Activated CD4-positive, alpha-beta T cell treated with anti-CD3 and anti-CD28 coated beads for 36 hours (primary cell): ENCODE measurements at regions not wholly inside any gene's neighbourhood (a gene's known extent, or its start where the extent isn't known, plus 50 kb on each side); places are given as distances from the start of the nearest gene placed in this dataset.

Experiments used
- ATAC-seq: fragments of 200-7000 bp; cut with Tn5 transposase; one replicate; pipeline ENCODE4 v1.10.0; 2021; ENCODE audit warnings: mild to moderate bottlenecking, moderate library complexity
- CTCF ChIA-PET: fragments of 350-600 bp; sonication (Branson Sonifier 250); formaldehyde crosslinking; loops from one replicate; lab custom pipeline; 2021; ENCODE audit warnings: antibody characterized with exemption; lab: Charles Lee
- POLR2A ChIA-PET: fragments of 350-600 bp; sonication (Branson Sonifier 250); formaldehyde crosslinking; loops from one replicate; lab custom pipeline; 2021; ENCODE audit warnings: antibody characterized with exemption, inconsistent platforms; lab: Charles Lee
- DNase-seq: peaks from one replicate; pipeline ENCODE4 v3.0.0-alpha.2; 2020
- H3K27ac Mint-ChIP-seq: one replicate; pipeline ENCODE4 v1.8.0; 2021; ENCODE audit warnings: mixed read lengths
- H3K27me3 Mint-ChIP-seq: one replicate; pipeline ENCODE4 v1.8.0; 2021; ENCODE audit warnings: mixed read lengths
- H3K36me3 Mint-ChIP-seq: one replicate; pipeline ENCODE4 v1.8.0; 2021; ENCODE audit warnings: low read depth, mixed read lengths
- H3K4me1 Mint-ChIP-seq: one replicate; pipeline ENCODE4 v1.8.0; 2021; ENCODE audit warnings: mixed read lengths
- H3K4me3 Mint-ChIP-seq: one replicate; pipeline ENCODE4 v1.8.0; 2021; ENCODE audit warnings: mild to moderate bottlenecking, moderate library complexity, mixed read lengths
- H3K9me3 Mint-ChIP-seq: one replicate; pipeline ENCODE4 v1.8.0; 2021; ENCODE audit warnings: low read depth, mixed read lengths
- intact Hi-C, 2 experiments: fragments of 100-400 bp; cut with DNase I in 1 of 2; cut with micrococcal nuclease in 1 of 2; formaldehyde crosslinking; loops; one replicate each; pipeline versions ENCODE4 v1.14.2 to v1.15.1; 2022 to 2024; cut with DNase I, micrococcal nuclease

DNA sequence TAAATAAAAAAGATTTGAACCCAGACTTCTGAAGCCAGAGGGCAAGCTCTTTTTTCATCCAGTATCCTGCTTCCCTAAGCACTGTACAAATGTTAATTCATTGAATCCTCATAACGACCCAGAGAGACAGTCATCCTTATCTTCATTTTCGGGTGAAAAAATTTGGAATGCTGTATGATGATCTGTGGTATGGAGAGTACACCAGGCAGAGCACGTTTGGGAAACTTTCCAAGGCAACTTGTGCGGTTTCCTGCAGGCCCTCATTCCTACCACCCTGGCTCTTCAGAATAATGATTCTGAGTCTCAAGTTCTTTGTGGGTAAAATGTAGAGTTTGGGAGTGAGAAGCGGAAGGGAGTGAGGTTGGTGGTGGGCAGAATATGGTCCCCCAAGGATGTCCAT lies 177.9 kb upstream of the CADM1 start:
- Mint-ChIP-seq H3K9me3 (peaks cover 8% of the 10 kb centered on the region), H3K27ac (no peak overlapping the region), H3K36me3 (no peaks in the 10 kb centered on the region), H3K4me3 (no peak overlapping the region), H3K27me3 (peaks cover 23% of the 10 kb centered on the region), H3K4me1 (no peaks in the 10 kb centered on the region)
- intact Hi-C loops: no loop called here
- ChIA-PET CTCF (no interaction called here), POLR2A (no interaction called here)
- no peak for DNase-seq
- no peak for ATAC-seq

DNA sequence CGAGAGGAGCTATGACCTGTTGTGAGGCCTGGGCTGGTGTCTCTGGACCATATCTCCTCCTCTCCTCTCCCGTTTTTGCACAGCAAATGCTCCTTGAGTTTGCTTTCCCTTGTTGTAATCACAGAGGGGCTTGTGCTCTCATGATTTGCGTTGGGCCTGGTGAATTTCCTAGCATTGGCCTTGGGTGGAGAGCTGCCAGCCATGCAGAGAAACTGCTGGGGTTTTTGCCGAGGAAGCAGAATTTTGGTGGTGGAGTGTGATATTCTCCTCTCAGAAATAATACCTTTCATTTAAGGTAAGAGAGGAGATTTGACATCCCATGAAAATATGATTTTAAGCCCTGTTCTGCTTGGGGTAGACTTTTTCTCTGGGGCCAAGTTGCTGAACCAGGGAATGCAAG lies 175.7 kb upstream of the CADM1 start:
- H3K27me3 Mint-ChIP-seq: peaks cover 16% of the 10 kb centered on the region
- intact Hi-C loops: no loop called here
- no peaks in the 10 kb centered on the region for H3K4me1 Mint-ChIP-seq
- CTCF ChIA-PET: interaction anchor here (0.8 kb wide), 1 partner anchor 12 kb away, joined by 3 read pairs; no protein-coding TSS in a partner anchor
- ATAC-seq (no peak), DNase-seq (no peak)
- H3K9me3 Mint-ChIP-seq: peaks cover 6% of the 10 kb centered on the region
- H3K27ac Mint-ChIP-seq: no peak overlapping the region
- POLR2A ChIA-PET: no interaction called here
- no peak overlapping the region for H3K4me3 Mint-ChIP-seq
- no peaks in the 10 kb centered on the region for H3K36me3 Mint-ChIP-seq

DNA sequence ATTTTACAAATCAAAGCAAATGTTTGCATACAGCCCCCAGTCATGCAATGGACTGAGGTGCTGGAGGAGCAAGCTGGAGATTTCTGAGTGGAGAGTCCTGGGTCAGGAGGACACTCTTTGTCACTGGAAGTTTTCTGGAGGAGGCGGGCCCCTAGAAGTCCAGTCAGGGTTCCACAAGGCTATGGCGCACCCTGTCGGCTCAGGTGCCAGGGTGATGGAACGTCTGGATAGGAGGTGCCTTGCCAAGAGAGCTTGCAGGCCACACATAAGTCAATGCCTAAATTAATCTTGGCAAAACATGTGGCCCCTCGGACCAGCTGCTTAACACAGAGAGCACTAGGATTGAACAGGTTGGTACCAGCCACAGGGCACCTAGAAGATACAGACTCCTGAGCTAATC lies 174.7 kb upstream of the CADM1 start:
- H3K4me1 Mint-ChIP-seq: no peaks in the 10 kb centered on the region
- intact Hi-C loops: no loop called here
- ATAC-seq (no peak), DNase-seq (no peak)
- H3K4me3 Mint-ChIP-seq: no peak overlapping the region
- H3K9me3 Mint-ChIP-seq: peaks cover 2% of the 10 kb centered on the region
- H3K36me3 Mint-ChIP-seq: no peaks in the 10 kb centered on the region
- ChIA-PET POLR2A (no interaction called here), CTCF (no interaction called here)
- no peak overlapping the region for H3K27ac Mint-ChIP-seq
- peaks cover 11% of the 10 kb centered on the region for H3K27me3 Mint-ChIP-seq

DNA sequence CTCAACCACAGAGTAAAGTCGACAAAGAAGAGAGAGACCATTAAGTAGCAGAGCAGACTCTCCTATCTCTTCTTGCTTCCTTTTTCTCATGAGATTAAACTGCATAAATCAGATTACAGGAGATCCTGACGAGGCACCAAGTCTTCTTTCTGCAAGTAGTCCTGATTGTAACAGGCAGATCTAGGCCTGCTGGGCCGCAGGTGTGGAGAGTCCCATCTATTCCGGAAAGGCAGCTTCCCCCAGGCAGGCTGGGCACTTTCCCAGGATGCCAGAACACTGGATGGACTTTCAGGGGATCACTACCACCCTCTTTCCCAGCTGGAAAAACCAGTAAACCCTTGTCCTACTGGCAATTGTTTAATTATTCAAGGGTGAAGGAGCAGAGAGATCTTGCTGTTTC lies 173.0 kb upstream of the CADM1 start:
- Mint-ChIP-seq H3K9me3 (no peaks in the 10 kb centered on the region), H3K4me3 (no peak overlapping the region), H3K27me3 (no peaks in the 10 kb centered on the region), H3K27ac (no peak overlapping the region), H3K36me3 (no peaks in the 10 kb centered on the region), H3K4me1 (no peaks in the 10 kb centered on the region)
- no peak for ATAC-seq
- CTCF ChIA-PET: no interaction called here
- intact Hi-C loops: no loop called here
- DNase-seq: no peak
- POLR2A ChIA-PET: no interaction called here

DNA sequence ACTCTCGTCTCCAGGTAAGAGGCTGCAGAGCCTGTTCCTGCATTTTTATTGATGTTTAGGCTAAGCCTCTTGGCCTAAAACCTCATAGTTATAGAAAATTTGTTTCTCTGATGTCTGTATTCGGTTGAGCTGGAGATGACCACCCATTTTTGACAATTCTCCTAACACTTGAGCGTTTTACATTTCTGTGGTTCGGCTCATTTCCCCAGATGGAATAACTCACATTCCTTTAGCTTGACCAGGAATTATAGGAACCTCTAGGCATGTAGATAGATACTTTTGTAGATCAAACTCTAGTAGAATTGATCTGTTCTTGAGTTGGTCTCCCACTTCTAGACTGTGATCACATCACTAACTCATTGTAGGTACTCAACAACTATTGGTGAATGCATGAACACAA lies 172.6 kb upstream of the CADM1 start:
- DNase-seq (no peak), ATAC-seq (no peak)
- H3K27ac Mint-ChIP-seq: no peak overlapping the region
- H3K27me3 Mint-ChIP-seq: no peaks in the 10 kb centered on the region
- POLR2A ChIA-PET: no interaction called here
- H3K36me3 Mint-ChIP-seq: no peaks in the 10 kb centered on the region
- intact Hi-C loops: no loop called here
- CTCF ChIA-PET: no interaction called here
- no peak overlapping the region for H3K4me3 Mint-ChIP-seq
- H3K9me3 Mint-ChIP-seq: no peaks in the 10 kb centered on the region
- no peaks in the 10 kb centered on the region for H3K4me1 Mint-ChIP-seq

DNA sequence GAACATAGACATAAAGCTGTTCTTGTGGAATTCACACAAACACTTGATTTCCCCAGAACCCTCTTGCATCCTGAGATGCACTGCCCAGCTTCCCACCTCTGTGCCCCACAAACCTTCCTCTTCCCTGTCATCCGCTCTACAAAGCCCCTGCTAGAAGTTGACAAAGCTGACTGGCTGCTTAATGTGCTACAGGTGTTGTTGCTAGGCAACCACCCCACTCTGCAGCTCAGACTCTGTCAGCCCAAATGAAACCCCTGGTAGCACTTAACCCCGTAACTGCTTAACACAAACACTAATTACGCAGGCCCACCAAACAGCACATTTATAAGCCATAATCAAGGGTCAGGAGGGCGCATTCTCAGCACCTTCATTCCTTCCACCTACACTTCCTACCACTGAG lies 172.0 kb upstream of the CADM1 start:
- no peak for DNase-seq
- Mint-ChIP-seq H3K36me3 (no peaks in the 10 kb centered on the region), H3K4me3 (no peak overlapping the region), H3K27ac (no peak overlapping the region), H3K4me1 (no peaks in the 10 kb centered on the region), H3K9me3 (no peaks in the 10 kb centered on the region), H3K27me3 (no peaks in the 10 kb centered on the region)
- no peak for ATAC-seq
- POLR2A ChIA-PET: no interaction called here
- CTCF ChIA-PET: no interaction called here
- intact Hi-C loops: no loop called here

DNA sequence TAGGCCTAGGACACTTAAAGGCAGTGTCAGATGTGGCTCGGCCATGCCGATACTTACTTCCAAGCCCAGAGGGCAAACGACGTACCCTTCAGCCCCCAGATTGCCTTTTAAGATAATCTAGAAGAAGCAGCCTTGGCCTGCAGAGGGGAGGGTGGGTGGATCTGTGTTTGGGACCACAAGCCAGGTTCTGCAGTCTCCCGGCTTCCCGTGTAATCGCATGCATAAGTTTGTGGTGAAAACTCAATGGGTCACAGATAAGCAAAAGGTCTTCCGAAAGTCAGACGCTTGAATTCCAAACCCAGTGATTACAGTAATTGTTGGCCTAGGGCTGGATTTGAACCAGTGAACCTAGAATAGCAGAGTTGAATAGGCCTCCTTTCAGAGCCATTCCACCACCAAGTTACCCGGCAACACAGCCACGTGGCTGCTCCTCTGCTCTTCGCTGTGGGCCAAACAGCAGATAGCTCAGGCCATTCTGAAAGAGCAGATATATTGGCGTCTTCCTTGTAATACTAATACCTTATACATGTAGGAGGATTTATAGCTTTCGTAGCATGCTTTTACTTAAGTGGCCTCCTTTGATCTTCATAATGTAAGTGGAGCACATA lies 170.8 kb upstream of the CADM1 start:
- H3K27me3 Mint-ChIP-seq: no peaks in the 10 kb centered on the region
- ChIA-PET CTCF (no interaction called here), POLR2A (no interaction called here)
- H3K27ac Mint-ChIP-seq: no peak overlapping the region
- DNase-seq (no peak), ATAC-seq (no peak)
- H3K9me3 Mint-ChIP-seq: no peaks in the 10 kb centered on the region
- no peaks in the 10 kb centered on the region for H3K4me1 Mint-ChIP-seq
- H3K4me3 Mint-ChIP-seq: no peak overlapping the region
- intact Hi-C loops: no loop called here
- H3K36me3 Mint-ChIP-seq: no peaks in the 10 kb centered on the region

DNA sequence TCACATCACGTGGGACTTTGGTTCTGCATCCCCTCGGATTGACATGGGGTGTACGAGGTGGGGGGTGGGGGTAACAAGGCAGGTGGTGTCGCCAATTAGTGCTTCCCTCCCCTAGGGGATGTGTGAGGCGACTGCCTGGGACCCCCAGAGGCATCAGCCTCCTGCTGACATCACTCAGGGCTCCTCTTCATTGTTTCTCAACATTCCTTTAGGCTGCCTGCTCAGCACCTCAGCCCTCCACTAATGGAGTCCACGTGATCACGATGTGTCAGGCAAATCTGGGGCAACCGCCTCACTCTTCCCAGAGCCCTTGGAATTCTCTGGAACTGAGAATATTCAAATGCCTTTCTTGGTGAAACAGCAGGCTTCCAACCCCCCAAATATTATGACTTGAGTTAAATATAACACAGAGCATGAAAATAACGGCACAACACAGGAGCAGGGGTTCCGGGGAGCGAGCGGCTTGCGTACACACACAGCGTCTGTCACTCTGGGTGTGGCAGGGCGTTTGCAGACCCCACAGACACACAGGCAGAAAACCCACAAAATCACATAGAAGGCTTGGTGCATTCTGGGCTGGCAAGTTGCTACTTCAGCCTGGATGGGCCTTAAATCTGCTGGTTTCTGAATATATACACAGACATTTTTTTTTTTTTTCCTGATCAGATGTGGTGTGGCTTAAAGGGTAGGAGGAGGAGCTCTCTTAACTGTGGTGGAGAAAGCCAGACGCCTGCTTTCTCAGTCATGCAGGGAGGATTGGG lies 170.1 kb upstream of the CADM1 start:
- intact Hi-C loops: no loop called here
- Mint-ChIP-seq H3K4me3 (no peak overlapping the region), H3K27me3 (no peaks in the 10 kb centered on the region), H3K27ac (no peak overlapping the region), H3K4me1 (no peaks in the 10 kb centered on the region), H3K36me3 (no peaks in the 10 kb centered on the region), H3K9me3 (no peaks in the 10 kb centered on the region)
- DNase-seq (no peak), ATAC-seq (no peak)
- POLR2A ChIA-PET: no interaction called here
- CTCF ChIA-PET: no interaction called here

DNA sequence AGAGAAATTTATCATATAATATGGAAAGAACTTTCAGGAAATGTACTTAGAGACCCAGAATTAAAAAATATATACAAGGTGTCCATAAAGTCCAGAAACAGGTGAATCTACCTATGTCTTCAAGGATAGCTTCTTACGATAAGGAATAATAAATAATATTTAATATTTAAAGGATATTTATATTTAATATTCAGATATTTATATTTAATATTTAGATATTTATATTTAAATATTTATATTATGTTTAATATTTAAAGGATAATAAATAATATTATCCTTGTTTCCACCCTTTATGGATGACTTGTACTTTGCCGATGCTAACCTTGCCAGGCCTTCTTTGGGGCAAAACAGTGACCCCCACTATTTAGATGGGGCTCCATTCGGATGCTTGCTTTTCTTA lies 169.5 kb upstream of the CADM1 start:
- H3K4me3 Mint-ChIP-seq: no peak overlapping the region
- DNase-seq (no peak), ATAC-seq (no peak)
- intact Hi-C loops: no loop called here
- no peaks in the 10 kb centered on the region for H3K4me1 Mint-ChIP-seq
- H3K36me3 Mint-ChIP-seq: no peaks in the 10 kb centered on the region
- H3K27ac Mint-ChIP-seq: no peak overlapping the region
- CTCF ChIA-PET: no interaction called here
- H3K27me3 Mint-ChIP-seq: peaks cover 3% of the 10 kb centered on the region
- H3K9me3 Mint-ChIP-seq: no peaks in the 10 kb centered on the region
- POLR2A ChIA-PET: no interaction called here

DNA sequence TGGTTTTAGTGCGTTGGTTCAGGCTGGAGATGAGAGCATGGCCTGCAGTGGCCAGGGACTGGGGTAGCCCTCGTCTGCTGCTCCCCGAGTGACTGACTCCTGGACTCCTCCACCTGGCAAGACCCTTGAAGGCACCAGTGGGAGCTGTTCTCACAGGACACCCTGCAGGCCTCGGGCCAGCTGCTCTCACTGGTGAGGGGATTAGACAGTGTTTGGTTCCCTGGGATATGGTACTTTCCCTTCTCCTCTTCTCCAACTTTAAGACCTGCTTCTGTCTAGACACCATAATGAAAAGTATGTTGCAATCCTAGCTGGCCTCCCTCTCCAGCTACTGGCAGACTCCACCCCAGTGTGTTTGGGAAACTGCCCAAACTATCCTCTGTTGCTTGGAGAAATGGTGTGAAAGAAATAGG lies 168.8 kb upstream of the CADM1 start:
- POLR2A ChIA-PET: no interaction called here
- Mint-ChIP-seq H3K27ac (no peak overlapping the region), H3K4me3 (no peak overlapping the region), H3K4me1 (no peaks in the 10 kb centered on the region), H3K36me3 (no peaks in the 10 kb centered on the region), H3K27me3 (peaks cover 5% of the 10 kb centered on the region), H3K9me3 (no peaks in the 10 kb centered on the region)
- ATAC-seq (no peak), DNase-seq (no peak)
- intact Hi-C loops: no loop called here
- CTCF ChIA-PET: no interaction called here

DNA sequence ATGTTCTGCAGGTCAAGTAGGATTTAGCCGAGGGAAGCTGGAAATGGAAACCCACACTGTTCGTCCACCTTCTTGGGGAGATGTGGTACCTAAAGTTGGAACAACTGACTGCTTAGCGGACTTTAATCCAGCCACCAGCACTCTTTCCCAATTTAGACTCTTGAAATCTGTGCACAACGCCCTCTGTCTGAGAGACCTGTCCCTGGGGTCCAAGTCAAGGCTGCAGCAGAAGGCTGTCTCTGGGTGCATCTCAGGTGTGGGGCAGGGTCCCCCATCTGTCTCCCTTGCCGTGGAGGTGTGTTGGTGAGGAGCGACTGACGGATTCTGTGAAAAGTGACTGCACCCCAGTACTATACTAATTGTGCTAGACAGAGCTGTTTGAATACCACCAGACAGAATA lies 168.2 kb upstream of the CADM1 start:
- POLR2A ChIA-PET: no interaction called here
- H3K27ac Mint-ChIP-seq: no peak overlapping the region
- peaks cover 5% of the 10 kb centered on the region for H3K27me3 Mint-ChIP-seq
- CTCF ChIA-PET: no interaction called here
- H3K36me3 Mint-ChIP-seq: no peaks in the 10 kb centered on the region
- H3K4me3 Mint-ChIP-seq: no peak overlapping the region
- no peaks in the 10 kb centered on the region for H3K4me1 Mint-ChIP-seq
- ATAC-seq (no peak), DNase-seq (no peak)
- H3K9me3 Mint-ChIP-seq: no peaks in the 10 kb centered on the region
- intact Hi-C loops: no loop called here

DNA sequence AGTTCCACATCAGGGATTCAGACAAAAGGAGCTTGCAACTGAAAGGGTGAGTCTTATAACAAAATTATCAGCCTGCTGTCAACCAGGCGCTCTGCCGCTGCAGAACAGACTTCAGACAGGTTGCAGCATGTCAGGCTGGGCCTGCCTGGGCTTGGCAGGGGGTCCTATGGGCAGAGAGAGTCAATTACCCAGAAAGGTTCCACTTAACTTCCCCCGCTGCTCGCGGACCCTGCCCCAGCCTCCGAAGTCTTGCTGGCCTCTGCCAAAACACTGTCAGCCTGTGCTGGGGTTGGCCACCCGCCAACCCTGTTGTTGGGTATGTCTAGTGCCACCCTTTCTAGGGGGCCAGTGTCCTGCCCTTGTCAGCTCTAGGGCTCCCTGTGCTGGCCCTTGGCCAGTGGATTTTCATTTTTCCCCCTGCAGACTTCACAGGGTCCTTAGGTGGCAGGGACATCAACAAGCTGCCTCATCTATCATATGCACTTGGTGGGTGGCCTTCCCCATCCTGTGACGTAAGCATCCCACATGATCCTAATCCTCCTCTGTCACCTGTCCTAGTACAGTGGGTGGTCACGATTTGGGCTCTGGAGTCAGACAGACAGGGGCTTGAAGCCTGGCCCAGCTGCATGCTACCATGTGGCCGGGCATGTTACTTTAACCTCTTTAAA lies 166.5 kb upstream of the CADM1 start:
- H3K4me3 Mint-ChIP-seq: no peak overlapping the region
- no peaks in the 10 kb centered on the region for H3K36me3 Mint-ChIP-seq
- no peaks in the 10 kb centered on the region for H3K4me1 Mint-ChIP-seq
- peaks cover 5% of the 10 kb centered on the region for H3K27me3 Mint-ChIP-seq
- CTCF ChIA-PET: no interaction called here
- ATAC-seq (no peak), DNase-seq (no peak)
- POLR2A ChIA-PET: no interaction called here
- H3K27ac Mint-ChIP-seq: no peak overlapping the region
- H3K9me3 Mint-ChIP-seq: no peaks in the 10 kb centered on the region
- intact Hi-C loops: no loop called here
